OCI-LY3 (cell line): ENCODE measurements at regions not wholly inside any gene's neighbourhood (a gene's known extent, or its start where the extent isn't known, plus 50 kb on each side); places are given as distances from the start of the nearest gene placed in this dataset.

ENCODE experiments used
- EZH2phosphoT487 ChIP-seq: fragments of 200-600 bp; shearing (Covaris generic); IDR thresholded peaks from 2 replicates; pipeline ENCODE4 v1.6.1; 2018; ENCODE audit warnings: antibody characterized with exemption, mixed run types, low read depth
- TF ChIP-seq, protein P1 (sequence below): fragments of 200-600, 300-600 bp; sonication (generic); IDR thresholded peaks from 2 replicates; pipeline ENCODE4 v1.5.1; 2014; ENCODE audit warnings: antibody characterized with exemption, low read length, low read depth

DNA sequence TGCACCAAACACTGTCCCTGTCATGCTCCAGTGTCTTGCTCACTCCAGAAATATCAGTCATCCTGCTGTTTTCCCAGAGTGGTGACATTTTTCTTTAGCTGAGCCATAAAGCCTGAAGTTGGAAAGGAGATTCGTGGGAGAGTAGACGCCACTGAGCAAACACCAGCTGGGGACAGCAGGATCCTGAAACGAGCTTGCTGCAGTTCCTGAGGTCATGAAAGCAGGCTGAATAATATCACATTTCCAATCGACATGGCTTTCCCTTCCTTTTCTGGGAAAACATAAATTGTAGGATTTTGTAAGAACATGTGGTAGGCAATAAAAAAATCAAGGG is 276.4 kb downstream of the CDCA7 start:
- TF ChIP-seq, protein P1, sequence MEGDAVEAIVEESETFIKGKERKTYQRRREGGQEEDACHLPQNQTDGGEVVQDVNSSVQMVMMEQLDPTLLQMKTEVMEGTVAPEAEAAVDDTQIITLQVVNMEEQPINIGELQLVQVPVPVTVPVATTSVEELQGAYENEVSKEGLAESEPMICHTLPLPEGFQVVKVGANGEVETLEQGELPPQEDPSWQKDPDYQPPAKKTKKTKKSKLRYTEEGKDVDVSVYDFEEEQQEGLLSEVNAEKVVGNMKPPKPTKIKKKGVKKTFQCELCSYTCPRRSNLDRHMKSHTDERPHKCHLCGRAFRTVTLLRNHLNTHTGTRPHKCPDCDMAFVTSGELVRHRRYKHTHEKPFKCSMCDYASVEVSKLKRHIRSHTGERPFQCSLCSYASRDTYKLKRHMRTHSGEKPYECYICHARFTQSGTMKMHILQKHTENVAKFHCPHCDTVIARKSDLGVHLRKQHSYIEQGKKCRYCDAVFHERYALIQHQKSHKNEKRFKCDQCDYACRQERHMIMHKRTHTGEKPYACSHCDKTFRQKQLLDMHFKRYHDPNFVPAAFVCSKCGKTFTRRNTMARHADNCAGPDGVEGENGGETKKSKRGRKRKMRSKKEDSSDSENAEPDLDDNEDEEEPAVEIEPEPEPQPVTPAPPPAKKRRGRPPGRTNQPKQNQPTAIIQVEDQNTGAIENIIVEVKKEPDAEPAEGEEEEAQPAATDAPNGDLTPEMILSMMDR = no peak
- no peak for TF ChIP-seq EZH2phosphoT487
